ENCODE measurements at regions not wholly inside any gene's neighbourhood (a gene's known extent, or its start where the extent isn't known, plus 50 kb on each side); places are given as distances from the start of the nearest gene placed in this dataset.

GRCh38 chr2:118232796-118233195, 144.5 kb downstream of the INSIG2 start:
- Histone ChIP-seq H3K9ac (ENCODE audit: low read length) (no peak overlapping the region), H3K27me3 (ENCODE audit: insufficient read depth, low read length) (no peaks in the 10 kb centered on the region), H3K4me2 (ENCODE audit: low read length) (no peak overlapping the region), H3K79me2 (ENCODE audit: insufficient read depth, low read length) (no peaks in the 10 kb centered on the region), H2AFZ (ENCODE audit: low read depth, low read length) (no peak overlapping the region), H3K4me3 (ENCODE audit: insufficient read depth, low read depth, low read length) (no peak overlapping the region), H3K27ac (ENCODE audit: low read depth, low read length) (no peak overlapping the region), H3K36me3 (ENCODE audit: insufficient read depth, low read length) (no peaks in the 10 kb centered on the region), H4K20me1 (ENCODE audit: insufficient read depth, low read length) (no peaks in the 10 kb centered on the region), H3K9me3 (ENCODE audit: insufficient read depth, low read depth, low read length) (no peaks in the 10 kb centered on the region), H3K4me1 (ENCODE audit: insufficient read depth, low read length) (no peaks in the 10 kb centered on the region)
- no peak overlapping the region for H3K4me3 Mint-ChIP-seq (ENCODE audit: unreplicated experiment)
- FAIRE-seq = no peak
- H3K9me3 Mint-ChIP-seq (ENCODE audit: unreplicated experiment) = peaks cover 8% of the 10 kb centered on the region
- H3K4me1 Mint-ChIP-seq (ENCODE audit: low read depth, unreplicated experiment) = no peaks in the 10 kb centered on the region
- TF ChIP-seq EZH2 (IDR thresholded peaks at IDR 0.05; ENCODE audit: insufficient read depth, low read length) = no peak
- no peak for TF ChIP-seq CTCF (IDR thresholded peaks at IDR 0.05; ENCODE audit: insufficient read depth, low read depth, low read length)
- H3K27ac Mint-ChIP-seq (ENCODE audit: unreplicated experiment) = no peak overlapping the region
- H3K36me3 Mint-ChIP-seq (ENCODE audit: low read depth, unreplicated experiment) = no peaks in the 10 kb centered on the region
- H3K27me3 Mint-ChIP-seq (ENCODE audit: low read depth, unreplicated experiment) = peaks cover 27% of the 10 kb centered on the region
- DNase-seq (ENCODE audit: low read depth) = no peak

GRCh38 chr2:118232391-118232790, 144.1 kb downstream of the INSIG2 start:
- no peak for FAIRE-seq
- Mint-ChIP-seq H3K27me3 (ENCODE audit: low read depth, unreplicated experiment) (peaks cover 29% of the 10 kb centered on the region), H3K4me1 (ENCODE audit: low read depth, unreplicated experiment) (no peaks in the 10 kb centered on the region), H3K27ac (ENCODE audit: unreplicated experiment) (no peak overlapping the region), H3K36me3 (ENCODE audit: low read depth, unreplicated experiment) (no peaks in the 10 kb centered on the region), H3K4me3 (ENCODE audit: unreplicated experiment) (no peak overlapping the region), H3K9me3 (ENCODE audit: unreplicated experiment) (peaks cover 5% of the 10 kb centered on the region)
- Histone ChIP-seq H3K79me2 (ENCODE audit: insufficient read depth, low read length) (no peaks in the 10 kb centered on the region), H3K4me2 (ENCODE audit: low read length) (no peak overlapping the region), H3K9ac (ENCODE audit: low read length) (no peak overlapping the region), H3K36me3 (ENCODE audit: insufficient read depth, low read length) (no peaks in the 10 kb centered on the region), H4K20me1 (ENCODE audit: insufficient read depth, low read length) (no peaks in the 10 kb centered on the region), H3K27me3 (ENCODE audit: insufficient read depth, low read length) (no peaks in the 10 kb centered on the region), H3K9me3 (ENCODE audit: insufficient read depth, low read depth, low read length) (no peaks in the 10 kb centered on the region), H3K4me1 (ENCODE audit: insufficient read depth, low read length) (no peaks in the 10 kb centered on the region), H3K4me3 (ENCODE audit: insufficient read depth, low read depth, low read length) (no peak overlapping the region), H3K27ac (ENCODE audit: low read depth, low read length) (no peak overlapping the region), H2AFZ (ENCODE audit: low read depth, low read length) (no peak overlapping the region)
- no peak for DNase-seq (ENCODE audit: low read depth)
- TF ChIP-seq CTCF (IDR thresholded peaks at IDR 0.05; ENCODE audit: insufficient read depth, low read depth, low read length) = no peak

GRCh38 chr2:118231759-118232158, 143.5 kb downstream of the INSIG2 start:
- Mint-ChIP-seq H3K27me3 (ENCODE audit: low read depth, unreplicated experiment) (peaks cover 24% of the 10 kb centered on the region), H3K4me1 (ENCODE audit: low read depth, unreplicated experiment) (no peaks in the 10 kb centered on the region), H3K4me3 (ENCODE audit: unreplicated experiment) (no peak overlapping the region), H3K36me3 (ENCODE audit: low read depth, unreplicated experiment) (no peaks in the 10 kb centered on the region), H3K27ac (ENCODE audit: unreplicated experiment) (no peak overlapping the region), H3K9me3 (ENCODE audit: unreplicated experiment) (peaks cover 3% of the 10 kb centered on the region)
- no peak for DNase-seq (ENCODE audit: low read depth)
- Histone ChIP-seq H3K9ac (ENCODE audit: low read length) (no peak overlapping the region), H4K20me1 (ENCODE audit: insufficient read depth, low read length) (no peaks in the 10 kb centered on the region), H3K4me3 (ENCODE audit: insufficient read depth, low read depth, low read length) (no peak overlapping the region), H3K36me3 (ENCODE audit: insufficient read depth, low read length) (no peaks in the 10 kb centered on the region), H3K27me3 (ENCODE audit: insufficient read depth, low read length) (no peaks in the 10 kb centered on the region), H3K27ac (ENCODE audit: low read depth, low read length) (no peak overlapping the region), H3K9me3 (ENCODE audit: insufficient read depth, low read depth, low read length) (no peaks in the 10 kb centered on the region), H2AFZ (ENCODE audit: low read depth, low read length) (no peak overlapping the region), H3K79me2 (ENCODE audit: insufficient read depth, low read length) (no peaks in the 10 kb centered on the region), H3K4me2 (ENCODE audit: low read length) (no peak overlapping the region), H3K4me1 (ENCODE audit: insufficient read depth, low read length) (no peaks in the 10 kb centered on the region)
- TF ChIP-seq EZH2 (IDR thresholded peaks at IDR 0.05; ENCODE audit: insufficient read depth, low read length) = no peak
- no peak for TF ChIP-seq CTCF (IDR thresholded peaks at IDR 0.05; ENCODE audit: insufficient read depth, low read depth, low read length)
- FAIRE-seq = no peak
